ENCODE measurements at regions not wholly inside any gene's neighbourhood (a gene's known extent, or its start where the extent isn't known, plus 50 kb on each side); places are given as distances from the start of the nearest gene placed in this dataset.

DNA sequence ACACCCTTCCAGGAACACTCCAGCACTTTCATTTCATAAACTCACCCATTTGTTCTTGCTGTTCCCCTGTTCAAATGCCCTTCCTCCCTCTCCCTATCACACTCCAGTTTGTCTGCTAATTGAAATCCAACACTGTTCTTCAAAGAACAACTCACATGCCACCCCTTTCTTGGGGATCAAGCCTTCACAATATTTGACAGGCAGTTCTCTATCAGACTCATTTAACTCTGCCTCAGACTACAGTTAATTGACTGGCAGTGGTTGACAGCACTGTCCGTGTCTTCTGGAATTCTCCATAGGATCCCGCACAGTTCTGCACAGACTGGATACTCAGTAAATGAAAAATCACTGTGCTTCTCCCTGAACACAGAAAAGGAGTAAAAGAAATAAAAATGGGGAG, 87.8 kb downstream of the PMP22 start:
- no peak for DNase-seq

DNA sequence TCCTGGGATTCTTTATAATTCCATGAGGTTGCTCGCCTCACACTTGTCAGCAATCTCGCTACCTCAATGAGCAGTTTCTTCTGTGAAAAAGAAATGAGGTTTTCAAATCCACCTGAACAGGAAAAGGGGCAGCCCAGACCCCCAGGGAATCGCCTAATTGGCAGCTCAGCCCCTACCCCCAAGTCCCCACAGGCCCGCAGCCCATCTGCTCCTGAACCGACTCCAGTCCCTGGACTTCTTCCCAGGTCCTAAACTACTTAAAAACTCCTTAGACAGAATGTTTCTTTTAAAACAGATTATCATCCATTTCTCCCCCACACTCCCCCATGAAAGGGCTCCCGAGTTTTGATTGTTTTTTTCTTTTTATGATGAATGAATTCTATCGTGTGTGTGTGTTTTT, 89.8 kb downstream of the PMP22 start:
- DNase-seq: no peak

DNA sequence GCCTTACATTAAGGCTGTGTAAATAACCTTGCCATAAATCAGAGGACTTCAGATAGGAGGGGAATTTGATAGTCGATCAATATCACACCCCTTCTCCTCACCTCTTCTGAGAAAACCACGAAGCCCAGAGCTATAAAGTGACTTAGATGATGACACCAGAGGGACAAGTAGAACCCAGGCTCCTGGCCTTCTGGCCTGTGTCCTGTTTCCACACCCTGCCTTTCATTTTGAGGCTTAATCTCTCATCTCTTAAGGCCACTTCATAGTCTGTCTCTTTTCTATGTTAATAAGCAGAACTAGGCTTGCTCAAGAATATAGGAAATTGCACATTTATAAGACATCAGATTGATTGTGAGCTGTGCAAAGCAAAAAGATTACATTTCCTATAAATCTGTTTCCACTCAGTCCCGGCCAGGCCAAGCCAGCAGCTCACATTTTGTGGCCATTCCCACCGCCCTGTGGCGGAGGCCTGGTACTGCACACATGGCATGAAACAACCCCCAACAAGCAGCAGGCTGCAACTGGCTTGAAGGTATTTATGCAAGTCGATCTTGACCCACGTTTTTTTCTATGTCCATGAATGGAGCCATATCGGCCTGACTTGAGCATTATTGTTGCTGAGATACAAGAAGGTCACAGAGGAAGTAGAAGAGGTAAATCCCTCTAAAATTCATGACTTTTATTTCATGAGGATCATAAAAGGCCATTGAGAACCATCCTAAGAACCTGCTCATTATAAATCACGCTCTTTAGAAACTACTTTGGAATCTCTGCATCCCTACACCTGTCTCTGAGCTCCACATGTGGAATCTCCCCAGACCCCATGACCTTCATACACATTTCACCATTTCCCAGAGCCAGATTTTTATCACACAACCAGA, 93.7 kb downstream of the PMP22 start:
- DNase-seq: peak; percentile 74

DNA sequence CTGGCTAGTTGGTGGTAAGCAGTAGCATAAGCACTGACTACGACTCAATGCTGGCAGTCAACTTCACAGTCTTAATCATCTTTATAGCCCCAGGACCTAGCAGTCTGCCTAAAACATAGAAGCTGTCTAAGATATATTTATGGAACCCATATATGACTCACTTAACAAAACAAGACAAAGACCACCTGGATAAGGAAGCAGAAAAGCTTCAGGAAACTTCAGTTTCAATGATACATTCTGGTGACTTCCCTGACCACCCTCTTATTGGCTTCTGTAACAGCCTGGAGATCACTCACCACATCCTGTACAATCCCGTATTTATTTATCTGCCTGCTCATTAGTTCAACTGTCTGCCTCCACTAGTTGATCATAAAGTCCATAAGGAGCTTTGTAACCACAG, 95.5 kb downstream of the PMP22 start:
- DNase-seq: no peak

DNA sequence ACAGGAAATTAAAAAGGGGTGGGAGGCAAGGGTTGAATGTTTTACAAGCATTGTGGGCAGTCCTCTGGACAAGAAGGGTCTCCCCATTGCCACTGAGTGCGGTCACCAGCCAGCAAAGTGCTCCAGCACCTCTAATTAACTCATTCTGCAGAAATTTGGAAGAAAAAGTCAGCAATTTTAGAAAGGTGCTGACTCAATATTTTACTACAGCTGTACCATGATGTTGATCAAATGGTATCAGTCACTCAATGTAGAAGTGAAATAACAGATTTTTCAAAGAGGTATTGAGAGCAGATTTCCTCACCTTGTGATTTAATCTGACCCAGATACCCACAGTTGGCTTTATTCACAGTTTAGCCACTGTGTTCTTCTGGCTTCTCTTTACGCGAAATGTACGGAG, 96.7 kb downstream of the PMP22 start:
- DNase-seq: no peak

DNA sequence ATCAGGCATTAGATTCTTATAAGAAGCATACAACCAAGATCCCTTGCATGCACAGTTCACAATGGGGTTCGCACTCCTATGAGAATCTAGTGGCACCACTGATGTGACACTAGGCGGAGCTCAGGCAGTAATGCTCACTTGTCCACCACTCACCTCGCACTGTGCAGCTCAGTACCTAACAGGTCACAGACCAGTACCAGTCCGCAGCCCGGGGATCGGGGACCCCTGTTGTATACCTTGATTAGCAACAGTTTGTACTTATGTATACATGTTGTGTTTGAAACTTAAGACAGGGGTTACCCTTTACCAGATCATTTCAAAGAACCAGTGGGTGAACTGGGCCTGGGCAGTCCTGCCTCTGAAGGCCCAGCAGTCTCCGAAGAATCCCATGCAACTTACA, 103.7 kb downstream of the PMP22 start:
- DNase-seq: no peak

DNA sequence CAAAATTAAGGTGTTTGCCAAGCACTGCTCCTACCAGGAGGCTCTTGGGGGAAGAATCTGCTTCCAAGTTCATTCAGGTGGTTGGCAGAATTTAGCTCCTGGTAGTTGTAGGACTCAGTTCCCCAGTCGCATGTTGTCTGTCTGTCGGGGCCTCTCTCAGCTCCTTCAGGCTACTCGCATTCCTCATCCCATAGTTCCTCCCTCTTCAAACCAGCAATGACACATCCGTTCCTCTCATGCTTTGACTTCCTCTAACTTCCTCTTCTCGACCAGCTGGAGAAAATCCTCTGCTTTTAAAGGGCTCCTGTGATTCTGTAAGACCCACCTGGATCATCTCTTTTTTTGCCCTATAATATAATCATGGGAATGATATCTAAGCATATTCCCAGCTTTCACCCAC, 108.1 kb downstream of the PMP22 start:
- DNase-seq: no peak

DNA sequence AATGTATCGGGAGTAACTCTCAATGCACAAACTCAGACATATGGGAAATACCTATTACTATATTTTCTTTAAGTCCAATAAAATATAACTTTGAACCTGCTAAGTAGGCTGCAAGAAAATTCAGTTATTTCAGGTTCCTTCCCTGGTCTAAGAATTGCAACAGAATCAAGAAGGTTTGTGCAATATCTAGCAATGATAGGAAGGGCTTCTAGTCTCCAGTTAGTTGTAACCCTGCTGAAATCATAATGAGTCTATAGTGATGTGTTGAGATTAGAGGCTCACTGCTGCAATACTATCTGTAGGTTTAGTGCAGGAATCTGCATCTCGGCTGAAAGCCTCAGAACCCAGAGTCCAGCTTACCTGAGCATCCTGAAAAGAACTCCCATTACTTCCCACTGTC, 110.5 kb downstream of the PMP22 start:
- DNase-seq: no peak

DNA sequence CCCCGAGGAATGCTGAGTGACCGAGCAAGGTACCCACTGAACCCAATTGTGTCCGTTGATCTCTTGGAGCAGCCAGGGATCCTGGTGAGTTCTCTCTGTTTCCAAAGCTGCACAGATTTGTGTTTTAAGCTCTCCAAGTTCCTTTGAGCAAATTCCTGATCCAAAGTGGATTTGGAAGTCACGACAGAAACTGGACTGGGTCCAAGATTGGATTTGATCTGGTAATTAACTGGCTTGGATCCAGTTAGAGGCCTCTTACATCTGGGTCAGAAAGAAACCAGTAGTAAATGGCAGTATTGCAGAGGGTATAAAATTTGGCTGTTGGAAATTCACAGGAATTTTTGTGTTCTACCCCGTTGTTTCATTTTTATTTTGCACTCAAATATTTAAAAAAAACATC, 119.5 kb downstream of the PMP22 start:
- DNase-seq: no peak

DNA sequence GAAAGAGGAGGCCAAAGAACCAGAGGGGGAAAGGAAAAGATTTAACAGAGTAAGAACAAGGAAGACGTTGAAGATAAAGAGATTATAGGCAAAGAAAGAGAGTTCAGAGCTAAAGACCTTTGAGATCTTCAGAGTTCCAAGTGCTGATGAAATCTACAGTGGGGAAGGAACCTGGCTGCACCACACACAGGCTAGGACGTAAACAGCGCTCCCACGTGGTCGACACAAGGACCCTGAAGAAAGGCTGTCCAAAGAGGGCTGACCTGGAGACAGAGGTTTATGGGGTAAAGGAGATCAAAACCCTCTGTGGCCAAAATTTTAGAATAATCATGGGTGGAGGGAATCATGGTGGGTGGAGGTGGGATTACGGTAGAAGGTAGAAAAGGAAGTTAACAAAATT, 121.6 kb downstream of the PMP22 start:
- DNase-seq: no peak

DNA sequence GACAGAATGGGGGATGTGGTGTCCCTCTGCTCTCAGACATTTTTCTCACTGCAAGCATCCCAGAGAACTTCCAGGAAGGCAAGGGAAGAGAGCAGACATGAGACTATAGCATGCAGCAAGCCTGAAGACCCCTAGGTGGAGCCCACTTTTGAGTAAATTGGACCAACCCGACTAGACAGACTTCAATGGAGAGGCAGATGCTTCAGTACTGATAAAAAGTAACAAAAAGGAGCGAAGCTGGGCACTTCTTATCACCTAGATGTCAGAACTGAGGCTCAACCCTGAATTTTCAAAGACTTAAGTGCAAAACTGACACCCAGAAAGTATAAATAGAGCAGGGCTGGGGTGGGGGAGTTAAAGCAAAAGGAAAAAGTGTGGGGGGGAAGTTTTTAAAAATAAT, 130.8 kb downstream of the PMP22 start:
- no peak for DNase-seq

DNA sequence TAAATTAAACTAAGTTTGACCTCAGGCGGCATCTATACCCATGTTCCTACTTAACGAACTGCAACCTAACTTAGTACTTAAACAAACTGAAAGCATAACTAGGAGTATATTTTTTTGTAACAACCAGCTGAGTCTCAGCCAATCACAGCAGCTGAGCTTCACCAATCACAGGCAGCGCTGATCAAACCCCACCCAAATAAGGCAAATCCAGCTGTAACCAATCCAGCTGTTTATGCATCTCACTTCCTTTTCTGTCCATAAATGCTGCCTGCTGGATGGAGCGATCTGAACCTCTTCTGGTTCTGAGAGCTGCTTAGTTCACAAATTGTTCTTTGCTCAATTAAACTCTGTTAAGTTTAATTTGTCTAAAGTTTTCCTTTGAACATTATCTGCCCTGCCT, 131.3 kb downstream of the PMP22 start:
- DNase-seq: no peak

DNA sequence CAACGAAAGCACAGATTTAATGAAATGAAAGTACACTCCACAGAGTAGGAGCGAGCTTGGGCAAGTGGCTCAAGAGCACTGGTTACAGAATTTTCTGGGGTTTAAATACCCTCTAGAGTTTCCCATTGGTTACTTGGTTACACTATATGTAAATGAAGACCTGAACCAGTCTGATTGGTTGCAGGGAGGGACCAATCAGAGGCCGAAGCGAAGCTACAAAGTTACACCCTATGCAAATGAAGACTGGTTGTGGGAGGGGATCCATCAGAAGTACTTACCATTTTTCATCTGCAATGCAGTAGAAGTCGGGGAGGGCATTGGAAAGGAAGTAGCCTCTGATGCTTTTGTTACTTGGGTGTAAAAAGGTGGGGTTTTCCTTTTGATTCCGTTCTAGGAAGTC, 132.0 kb downstream of the PMP22 start:
- no peak for DNase-seq

DNA sequence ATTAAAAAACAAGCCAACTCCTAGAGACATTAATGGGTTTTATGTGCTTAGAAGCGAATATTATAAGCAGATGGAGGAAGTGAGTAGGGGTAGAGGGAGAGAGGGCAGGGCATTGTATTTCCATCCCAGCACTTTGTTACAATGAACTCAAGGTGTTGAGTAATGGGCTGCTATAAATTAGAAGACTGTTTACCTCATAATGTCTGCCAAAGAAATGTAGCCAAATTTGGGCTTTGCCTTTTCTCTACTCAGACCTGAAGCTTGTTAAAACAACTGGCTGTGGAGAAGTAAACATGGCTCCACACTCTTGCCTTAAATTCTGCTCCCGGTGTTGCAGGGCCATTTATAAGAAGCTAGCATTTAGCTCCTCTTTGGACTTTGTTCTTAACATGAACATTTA, 134.7 kb downstream of the PMP22 start:
- DNase-seq: no peak

DNA sequence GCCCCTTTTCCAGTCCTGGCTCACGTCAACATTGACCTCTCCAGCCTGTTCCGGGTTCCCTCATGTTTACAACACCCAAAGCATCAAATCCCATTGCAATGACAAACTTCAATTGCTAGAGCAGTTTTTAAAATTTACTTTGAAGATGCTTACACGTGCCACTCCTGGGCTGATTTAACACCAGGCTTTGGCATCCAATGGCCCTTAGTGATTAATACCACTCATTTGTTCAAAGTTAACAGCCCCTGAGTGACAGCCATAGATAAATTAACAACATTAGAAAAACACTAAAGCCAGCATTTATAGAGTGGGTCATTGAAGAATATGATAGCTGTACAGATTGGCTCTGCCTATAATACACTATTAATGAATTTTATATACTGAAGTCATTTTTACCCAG, 135.1 kb downstream of the PMP22 start:
- DNase-seq: no peak

DNA sequence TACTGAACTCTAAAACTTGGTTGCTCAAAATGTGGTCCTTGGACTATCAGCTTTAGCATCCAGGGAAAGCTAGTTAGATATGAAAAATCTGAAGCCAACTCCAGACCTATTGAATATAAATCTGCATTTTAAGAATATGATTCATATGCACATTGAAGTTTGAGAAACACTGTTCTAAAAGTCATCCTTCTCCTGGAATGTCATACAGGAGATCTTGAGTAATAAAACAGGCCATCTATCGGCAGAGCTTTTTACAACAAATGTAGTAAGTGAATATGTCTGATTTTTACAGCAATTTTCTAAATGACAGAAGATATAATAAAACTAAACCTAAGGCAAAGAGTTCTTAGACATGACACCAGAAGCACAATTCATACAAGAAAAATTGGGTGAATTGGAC, 140.4 kb downstream of the PMP22 start:
- DNase-seq: no peak

DNA sequence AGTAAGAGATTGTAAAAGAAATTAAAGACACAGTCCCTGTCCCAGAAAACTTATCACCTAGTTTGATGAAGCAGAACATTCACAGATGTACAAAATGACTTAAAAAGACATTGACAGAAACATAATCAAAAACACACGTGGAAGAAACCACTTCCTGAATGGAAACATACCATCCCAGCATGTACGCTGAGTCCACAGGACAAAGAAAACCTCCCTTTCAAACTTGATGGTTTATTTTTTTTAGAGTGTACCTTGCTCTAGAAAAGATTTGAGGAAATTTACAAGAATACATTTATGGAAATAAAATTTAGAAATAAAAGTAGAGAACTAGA, 140.9 kb downstream of the PMP22 start:
- DNase-seq: no peak

DNA sequence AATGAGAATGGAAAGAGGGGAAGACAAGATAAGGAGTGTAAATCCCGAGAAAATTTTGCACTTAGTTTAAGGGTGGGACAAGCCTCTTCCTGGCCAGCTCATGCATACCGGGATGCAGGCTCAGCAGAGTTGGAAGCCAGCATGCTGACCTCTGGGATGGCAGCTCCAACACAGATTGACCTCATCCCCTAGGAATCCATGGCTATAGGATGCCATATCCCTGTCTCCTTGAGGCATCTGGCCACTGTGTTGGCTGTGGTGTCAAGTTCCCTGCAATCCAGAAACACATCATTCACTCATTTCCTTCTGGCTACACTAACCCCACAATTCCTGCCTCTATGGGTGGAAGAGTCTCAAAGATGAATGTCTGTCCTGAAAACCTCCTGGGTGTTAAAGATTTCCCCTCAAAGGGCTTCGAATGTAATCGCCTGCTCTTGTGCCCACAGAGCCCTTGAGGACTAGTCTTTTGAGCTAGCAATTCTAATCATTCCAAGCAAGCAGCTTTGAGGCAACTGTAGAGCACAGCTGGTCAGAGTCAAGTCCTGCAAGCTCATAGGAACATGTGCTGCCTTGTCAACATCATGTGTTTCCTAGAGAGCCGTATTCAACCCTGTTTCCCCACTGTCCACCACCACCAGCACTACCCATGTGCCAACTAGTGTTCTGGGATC, 141.4 kb downstream of the PMP22 start:
- DNase-seq: no peak

DNA sequence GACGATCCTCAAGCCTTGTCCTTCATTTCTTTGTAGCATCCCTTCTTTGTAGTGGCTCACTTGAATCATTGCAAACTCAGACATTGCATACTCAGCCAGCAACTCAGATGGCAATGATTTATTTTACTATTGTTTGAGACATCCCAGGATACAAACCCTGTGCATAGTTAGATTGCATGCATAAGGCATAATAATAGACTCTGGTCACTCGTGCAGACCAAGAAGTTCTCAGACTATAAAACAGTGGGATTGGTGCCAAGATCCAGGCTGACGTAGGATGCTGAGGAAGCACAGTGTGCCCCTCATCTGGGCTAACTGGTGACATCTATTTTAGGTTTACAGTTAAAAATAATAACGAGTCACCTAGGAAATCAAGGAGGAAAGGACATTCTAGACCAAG, 142.3 kb downstream of the PMP22 start:
- no peak for DNase-seq

DNA sequence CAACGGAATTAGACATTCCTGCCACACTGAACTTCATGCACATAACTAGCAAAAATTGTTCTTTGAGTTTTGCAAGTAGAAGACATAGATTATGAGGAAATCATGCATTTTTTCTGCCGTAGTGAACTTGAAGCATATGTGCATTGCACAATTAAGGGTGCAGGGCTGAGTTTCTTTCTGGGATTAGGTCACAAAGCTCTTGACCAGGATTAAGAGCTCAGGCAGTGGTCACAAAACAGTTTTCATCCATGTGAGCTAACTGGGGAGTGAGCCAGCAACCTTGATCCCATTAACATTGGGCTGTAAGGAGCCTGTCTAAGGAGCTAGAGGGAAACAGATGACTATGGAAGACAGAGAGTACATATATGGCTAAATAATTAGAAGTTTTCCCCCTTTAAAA, 143.7 kb downstream of the PMP22 start:
- DNase-seq: no peak

DNA sequence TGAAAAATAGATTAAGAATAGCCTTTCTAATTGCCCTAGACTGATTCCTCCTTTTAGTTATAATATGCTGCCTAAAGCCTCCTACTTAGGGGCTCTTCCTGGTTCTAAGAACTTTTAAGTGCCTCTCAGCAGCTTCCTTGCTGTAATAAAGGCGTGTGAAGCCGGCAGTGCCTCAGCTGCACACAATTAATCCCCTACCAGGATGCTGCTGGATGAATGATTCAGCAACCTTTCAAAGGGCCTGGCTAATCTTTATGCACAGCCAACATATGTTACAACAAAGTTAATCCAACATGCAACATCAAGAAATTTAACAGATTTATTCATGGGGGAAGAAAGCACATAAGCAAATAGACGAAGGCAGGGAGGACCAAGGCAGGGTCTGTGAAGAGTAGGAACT, 145.2 kb downstream of the PMP22 start:
- DNase-seq: no peak

DNA sequence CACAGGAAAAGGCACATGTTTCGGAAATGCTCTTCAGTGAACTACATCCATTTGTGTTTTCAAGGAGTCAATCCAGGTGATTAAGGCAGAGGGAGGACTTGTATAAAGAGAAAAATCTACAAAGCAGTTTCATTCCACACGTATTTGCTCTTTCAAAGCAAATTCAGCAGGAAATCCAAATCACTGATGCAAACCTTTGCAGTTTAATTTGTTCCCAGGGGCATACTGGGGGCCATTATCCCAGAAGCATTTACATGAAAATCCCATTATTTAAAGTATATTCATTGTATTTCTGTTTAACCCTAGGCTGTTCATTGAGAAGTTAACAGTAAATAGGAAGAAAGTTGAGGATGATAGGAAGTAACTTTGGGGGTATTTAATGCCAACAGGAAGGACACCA, 147.9 kb downstream of the PMP22 start:
- no peak for DNase-seq

DNA sequence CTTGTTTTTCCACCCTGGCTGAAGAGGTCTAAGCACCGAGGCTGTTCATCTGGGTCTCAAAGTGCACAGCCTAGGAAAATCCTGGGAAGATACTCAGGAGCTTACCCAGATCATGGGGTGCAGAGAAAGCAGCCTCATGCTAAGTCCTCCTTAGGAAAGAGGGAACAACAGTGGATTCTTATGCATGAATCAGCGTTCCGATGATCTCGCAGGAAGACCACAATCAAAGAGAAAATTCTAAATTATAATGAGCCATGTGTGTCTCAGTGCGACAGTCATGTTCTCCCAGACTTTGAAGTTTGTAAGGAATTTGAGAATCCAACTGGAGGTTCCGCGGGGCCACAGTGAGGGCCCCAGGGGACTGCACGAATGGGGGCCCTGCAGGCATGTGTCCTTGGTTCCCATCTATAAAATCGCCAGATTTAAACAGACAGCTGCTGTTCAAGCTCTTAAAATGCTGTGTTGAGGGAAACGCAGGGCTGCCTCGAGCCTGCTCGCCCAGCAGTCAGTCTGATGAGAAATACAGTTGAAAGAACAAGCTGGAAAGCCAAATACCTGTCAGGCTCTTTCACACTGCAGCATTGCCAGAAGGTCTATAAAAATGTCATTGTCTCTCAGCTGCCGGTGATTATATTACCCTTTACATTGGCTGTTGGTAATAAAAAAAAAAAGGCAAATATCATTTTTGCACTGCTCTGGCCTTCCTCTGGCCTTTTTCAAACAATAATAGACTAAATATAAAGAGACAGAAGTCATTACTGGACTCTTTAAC, 152.1 kb downstream of the PMP22 start:
- peak; percentile 32 for DNase-seq

DNA sequence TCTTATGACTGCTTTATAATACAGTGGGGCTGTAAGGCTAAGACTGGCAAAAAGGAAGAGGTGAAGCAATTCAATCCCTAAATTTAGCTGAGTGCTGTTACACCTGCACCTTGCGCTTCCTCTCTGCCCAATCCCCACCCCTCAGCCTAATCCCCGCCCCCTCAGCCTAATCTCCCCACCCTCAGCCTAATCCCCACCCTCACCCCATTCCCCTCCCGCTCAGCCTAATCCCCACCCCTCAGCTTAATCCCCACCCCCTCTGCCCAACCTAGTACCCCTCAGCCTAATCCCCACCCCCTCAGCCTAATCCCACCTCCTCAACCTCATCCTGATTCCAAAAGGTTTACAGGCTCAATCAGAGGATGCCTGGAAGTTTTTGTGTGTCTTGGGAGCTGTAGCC, 155.5 kb downstream of the PMP22 start:
- no peak for DNase-seq

Data from hindlimb muscle (tissue), 1 donor.